H1 (cell line): ENCODE measurements at regions not wholly inside any gene's neighbourhood (a gene's known extent, or its start where the extent isn't known, plus 50 kb on each side); places are given as distances from the start of the nearest gene placed in this dataset.

ENCODE experiments used
- CHD2 ChIP-seq: IDR thresholded peaks from 2 replicates; pipeline ENCODE4 v1.6.1; 2012; ENCODE audit warnings: low read length, improper control_type of control experiment
- E2F6 ChIP-seq: IDR thresholded peaks from 2 replicates; pipeline ENCODE4 v1.6.1; 2012; ENCODE audit warnings: inconsistent platforms
- KDM4A ChIP-seq: IDR thresholded peaks from one replicate; pipeline ENCODE4 v1.7.1; 2012; ENCODE audit warnings: low read depth, mild to moderate bottlenecking, moderate library complexity, low read length, inconsistent platforms; ENCODE audit not compliant: severe bottlenecking
- POLR2AphosphoS5 ChIP-seq: IDR thresholded peaks from 2 replicates; pipeline ENCODE4 v1.6.1; 2011; ENCODE audit warnings: low read depth, low read length
- RFX5 ChIP-seq: IDR thresholded peaks from 2 replicates; pipeline ENCODE4 v1.6.1; 2011; ENCODE audit warnings: low read depth, low read length, improper control_type of control experiment, borderline replicate concordance
- RXRA ChIP-seq: IDR thresholded peaks from 2 replicates; pipeline ENCODE4 v1.6.1; 2011; ENCODE audit warnings: low read depth, mild to moderate bottlenecking, low read length, moderate library complexity; ENCODE audit not compliant: insufficient read depth
- SRF ChIP-seq: IDR thresholded peaks from 2 replicates; pipeline ENCODE4 v1.6.1; 2011; ENCODE audit warnings: mild to moderate bottlenecking, low read depth, low read length, moderate library complexity
- TBP ChIP-seq: IDR thresholded peaks from 2 replicates; pipeline ENCODE4 v1.6.1; 2011; ENCODE audit warnings: low read depth, low read length, improper control_type of control experiment
- USF2 ChIP-seq: IDR thresholded peaks from 2 replicates; pipeline ENCODE4 v1.6.1; 2011; ENCODE audit warnings: low read length, improper control_type of control experiment

GRCh38 chr12:13631873-13632272 is 349.5 kb downstream of the GRIN2B start (continued):
- TF ChIP-seq USF2 (no peak), E2F6 (no peak), KDM4A (no peak), SRF (no peak), RXRA (no peak), TBP (no peak), CHD2 (no peak), RFX5 (no peak), POLR2AphosphoS5 (no peak)
